ENCODE measurements at regions not wholly inside any gene's neighbourhood (a gene's known extent, or its start where the extent isn't known, plus 50 kb on each side); places are given as distances from the start of the nearest gene placed in this dataset.

- TF ChIP-seq ESRRA (CRISPR knock-in tag; IDR thresholded peaks at IDR 0.05; ENCODE audit: borderline replicate concordance) (no peak), STAT6 (CRISPR knock-in tag; conservative IDR thresholded peaks at IDR 0.05; ENCODE audit: low read depth) (no peak), CTCF (IDR thresholded peaks at IDR 0.05) (no peak), ELF4 (CRISPR knock-in tag; IDR thresholded peaks at IDR 0.05; ENCODE audit: low read depth) (no peak), E2F5 (CRISPR knock-in tag; IDR thresholded peaks at IDR 0.05) (no peak), SP1 (CRISPR knock-in tag; conservative IDR thresholded peaks at IDR 0.05) (no peak), NR3C1 (CRISPR knock-in tag; conservative IDR thresholded peaks at IDR 0.05; ENCODE audit: low read depth) (no peak)
- TF ChIP-seq, protein P1, sequence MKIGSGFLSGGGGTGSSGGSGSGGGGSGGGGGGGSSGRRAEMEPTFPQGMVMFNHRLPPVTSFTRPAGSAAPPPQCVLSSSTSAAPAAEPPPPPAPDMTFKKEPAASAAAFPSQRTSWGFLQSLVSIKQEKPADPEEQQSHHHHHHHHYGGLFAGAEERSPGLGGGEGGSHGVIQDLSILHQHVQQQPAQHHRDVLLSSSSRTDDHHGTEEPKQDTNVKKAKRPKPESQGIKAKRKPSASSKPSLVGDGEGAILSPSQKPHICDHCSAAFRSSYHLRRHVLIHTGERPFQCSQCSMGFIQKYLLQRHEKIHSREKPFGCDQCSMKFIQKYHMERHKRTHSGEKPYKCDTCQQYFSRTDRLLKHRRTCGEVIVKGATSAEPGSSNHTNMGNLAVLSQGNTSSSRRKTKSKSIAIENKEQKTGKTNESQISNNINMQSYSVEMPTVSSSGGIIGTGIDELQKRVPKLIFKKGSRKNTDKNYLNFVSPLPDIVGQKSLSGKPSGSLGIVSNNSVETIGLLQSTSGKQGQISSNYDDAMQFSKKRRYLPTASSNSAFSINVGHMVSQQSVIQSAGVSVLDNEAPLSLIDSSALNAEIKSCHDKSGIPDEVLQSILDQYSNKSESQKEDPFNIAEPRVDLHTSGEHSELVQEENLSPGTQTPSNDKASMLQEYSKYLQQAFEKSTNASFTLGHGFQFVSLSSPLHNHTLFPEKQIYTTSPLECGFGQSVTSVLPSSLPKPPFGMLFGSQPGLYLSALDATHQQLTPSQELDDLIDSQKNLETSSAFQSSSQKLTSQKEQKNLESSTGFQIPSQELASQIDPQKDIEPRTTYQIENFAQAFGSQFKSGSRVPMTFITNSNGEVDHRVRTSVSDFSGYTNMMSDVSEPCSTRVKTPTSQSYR (CRISPR knock-in tag; IDR thresholded peaks at IDR 0.05), result no peak
Observed at GRCh38 chr21:27248814-27249213, 281.9 kb upstream of the ADAMTS5 start.
